ENCODE measurements at regions not wholly inside any gene's neighbourhood (a gene's known extent, or its start where the extent isn't known, plus 50 kb on each side); places are given as distances from the start of the nearest gene placed in this dataset.
"Not testable (repeated sequence)": the region's sequence is repeated elsewhere in the genome, so short reads cannot be mapped to it uniquely, and the experiment has no call there.

DNA sequence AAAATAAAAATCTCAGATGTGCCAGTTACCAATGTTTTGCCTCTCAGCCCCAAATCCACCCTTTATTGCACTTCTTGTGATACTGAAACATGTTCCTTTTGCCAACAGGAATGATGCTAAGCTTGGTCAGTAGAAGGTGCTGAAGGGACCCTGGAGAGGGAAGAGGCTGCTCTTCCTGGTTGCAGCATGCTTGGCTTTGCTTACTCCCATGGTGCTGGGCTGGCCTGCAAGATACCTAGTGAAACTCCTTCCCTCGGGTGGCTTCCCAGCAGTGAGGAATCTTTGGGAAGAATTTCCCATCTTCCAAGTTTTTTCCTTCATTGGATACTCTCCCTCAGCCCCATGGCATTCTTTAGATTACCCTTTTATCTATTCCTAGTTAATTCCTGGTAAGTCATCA lies 151.8 kb upstream of the TGFBR2 start:
- no peaks in the 10 kb centered on the region for H3K9me3 ChIP-seq (ENCODE audit: control insufficient read depth, insufficient read depth, low read depth, low read length)
- POLR2A ChIA-PET, result no interaction called here
- no peaks in the 10 kb centered on the region for H3K36me3 ChIP-seq (ENCODE audit: control insufficient read depth, insufficient read depth, low read length)
- in situ Hi-C loops (cut with HindIII; ENCODE audit: low pct_unique_long_range_greater_than_20kb, low sequenced_read_pairs) (no loop called here), intact Hi-C loops (cut with micrococcal nuclease; ENCODE audit: unreplicated experiment) (no loop called here)
- no peaks in the 10 kb centered on the region for H3K27me3 ChIP-seq (ENCODE audit: control insufficient read depth, insufficient read depth, low read length)
- no TSS peak for BruUV-seq (replicated peaks)
- no peak overlapping the region for H3K4me3 ChIP-seq (ENCODE audit: low read depth in 2 of 2, low read length in 2 of 2)
- ATAC-seq (no peak), DNase-seq (ENCODE audit: low read depth, low spot score) (no peak)
- CTCF ChIA-PET, result no interaction called here
- TF ChIP-seq SIN3A (IDR thresholded peaks at IDR 0.05; ENCODE audit: borderline replicate concordance, insufficient read depth, low read depth, low read length) (no peak), POLR2AphosphoS5 (IDR thresholded peaks at IDR 0.05; ENCODE audit: low read depth, low read length) (no peak), TCF7L2 (IDR thresholded peaks at IDR 0.05; ENCODE audit: low read depth, low read length) (no peak)
- TF ChIP-seq, protein P1, sequence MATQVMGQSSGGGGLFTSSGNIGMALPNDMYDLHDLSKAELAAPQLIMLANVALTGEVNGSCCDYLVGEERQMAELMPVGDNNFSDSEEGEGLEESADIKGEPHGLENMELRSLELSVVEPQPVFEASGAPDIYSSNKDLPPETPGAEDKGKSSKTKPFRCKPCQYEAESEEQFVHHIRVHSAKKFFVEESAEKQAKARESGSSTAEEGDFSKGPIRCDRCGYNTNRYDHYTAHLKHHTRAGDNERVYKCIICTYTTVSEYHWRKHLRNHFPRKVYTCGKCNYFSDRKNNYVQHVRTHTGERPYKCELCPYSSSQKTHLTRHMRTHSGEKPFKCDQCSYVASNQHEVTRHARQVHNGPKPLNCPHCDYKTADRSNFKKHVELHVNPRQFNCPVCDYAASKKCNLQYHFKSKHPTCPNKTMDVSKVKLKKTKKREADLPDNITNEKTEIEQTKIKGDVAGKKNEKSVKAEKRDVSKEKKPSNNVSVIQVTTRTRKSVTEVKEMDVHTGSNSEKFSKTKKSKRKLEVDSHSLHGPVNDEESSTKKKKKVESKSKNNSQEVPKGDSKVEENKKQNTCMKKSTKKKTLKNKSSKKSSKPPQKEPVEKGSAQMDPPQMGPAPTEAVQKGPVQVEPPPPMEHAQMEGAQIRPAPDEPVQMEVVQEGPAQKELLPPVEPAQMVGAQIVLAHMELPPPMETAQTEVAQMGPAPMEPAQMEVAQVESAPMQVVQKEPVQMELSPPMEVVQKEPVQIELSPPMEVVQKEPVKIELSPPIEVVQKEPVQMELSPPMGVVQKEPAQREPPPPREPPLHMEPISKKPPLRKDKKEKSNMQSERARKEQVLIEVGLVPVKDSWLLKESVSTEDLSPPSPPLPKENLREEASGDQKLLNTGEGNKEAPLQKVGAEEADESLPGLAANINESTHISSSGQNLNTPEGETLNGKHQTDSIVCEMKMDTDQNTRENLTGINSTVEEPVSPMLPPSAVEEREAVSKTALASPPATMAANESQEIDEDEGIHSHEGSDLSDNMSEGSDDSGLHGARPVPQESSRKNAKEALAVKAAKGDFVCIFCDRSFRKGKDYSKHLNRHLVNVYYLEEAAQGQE (IDR thresholded peaks at IDR 0.05; ENCODE audit: insufficient read depth in 1 of 2, low read depth in 2 of 2, low read length in 1 of 2), result no peak
- TF ChIP-seq, protein P2, sequence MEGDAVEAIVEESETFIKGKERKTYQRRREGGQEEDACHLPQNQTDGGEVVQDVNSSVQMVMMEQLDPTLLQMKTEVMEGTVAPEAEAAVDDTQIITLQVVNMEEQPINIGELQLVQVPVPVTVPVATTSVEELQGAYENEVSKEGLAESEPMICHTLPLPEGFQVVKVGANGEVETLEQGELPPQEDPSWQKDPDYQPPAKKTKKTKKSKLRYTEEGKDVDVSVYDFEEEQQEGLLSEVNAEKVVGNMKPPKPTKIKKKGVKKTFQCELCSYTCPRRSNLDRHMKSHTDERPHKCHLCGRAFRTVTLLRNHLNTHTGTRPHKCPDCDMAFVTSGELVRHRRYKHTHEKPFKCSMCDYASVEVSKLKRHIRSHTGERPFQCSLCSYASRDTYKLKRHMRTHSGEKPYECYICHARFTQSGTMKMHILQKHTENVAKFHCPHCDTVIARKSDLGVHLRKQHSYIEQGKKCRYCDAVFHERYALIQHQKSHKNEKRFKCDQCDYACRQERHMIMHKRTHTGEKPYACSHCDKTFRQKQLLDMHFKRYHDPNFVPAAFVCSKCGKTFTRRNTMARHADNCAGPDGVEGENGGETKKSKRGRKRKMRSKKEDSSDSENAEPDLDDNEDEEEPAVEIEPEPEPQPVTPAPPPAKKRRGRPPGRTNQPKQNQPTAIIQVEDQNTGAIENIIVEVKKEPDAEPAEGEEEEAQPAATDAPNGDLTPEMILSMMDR (IDR thresholded peaks at IDR 0.05), result no peak
- H3K27ac ChIP-seq (ENCODE audit: low read length), result no peak overlapping the region
- H3K4me1 ChIP-seq (ENCODE audit: control insufficient read depth, insufficient read depth, low read length), result no peaks in the 10 kb centered on the region

DNA sequence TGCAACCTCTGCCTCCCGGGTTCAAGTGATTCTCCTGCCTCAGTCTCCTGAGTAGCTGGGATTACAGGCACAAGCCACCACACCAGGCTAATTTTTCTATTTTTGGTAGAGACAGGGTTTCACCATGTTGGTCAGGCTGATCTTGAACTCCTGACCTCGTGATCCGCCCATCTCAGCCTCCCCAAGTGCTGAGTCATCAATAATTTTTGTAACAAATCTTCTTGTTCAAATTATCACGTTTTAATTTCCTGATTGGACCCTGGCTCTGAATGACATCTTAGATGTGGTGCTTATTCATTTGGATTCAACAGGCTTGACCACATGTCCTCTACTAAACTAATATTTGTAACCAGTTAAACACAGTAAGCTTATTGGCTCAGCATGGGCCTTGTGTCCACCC lies 151.3 kb upstream of the TGFBR2 start:
- BruUV-seq (replicated peaks); H3K4me1 ChIP-seq (ENCODE audit: control insufficient read depth, insufficient read depth, low read length); H3K27ac ChIP-seq (ENCODE audit: low read length); in situ Hi-C loops (cut with HindIII; ENCODE audit: low pct_unique_long_range_greater_than_20kb, low sequenced_read_pairs); ATAC-seq; H3K27me3 ChIP-seq (ENCODE audit: control insufficient read depth, insufficient read depth, low read length); CTCF ChIA-PET; H3K4me3 ChIP-seq (ENCODE audit: low read depth in 2 of 2, low read length in 2 of 2); H3K9me3 ChIP-seq (ENCODE audit: control insufficient read depth, insufficient read depth, low read depth, low read length); POLR2A ChIA-PET; DNase-seq (ENCODE audit: low read depth, low spot score); H3K36me3 ChIP-seq (ENCODE audit: control insufficient read depth, insufficient read depth, low read length); intact Hi-C loops (cut with micrococcal nuclease; ENCODE audit: unreplicated experiment): not testable (repeated sequence)

DNA sequence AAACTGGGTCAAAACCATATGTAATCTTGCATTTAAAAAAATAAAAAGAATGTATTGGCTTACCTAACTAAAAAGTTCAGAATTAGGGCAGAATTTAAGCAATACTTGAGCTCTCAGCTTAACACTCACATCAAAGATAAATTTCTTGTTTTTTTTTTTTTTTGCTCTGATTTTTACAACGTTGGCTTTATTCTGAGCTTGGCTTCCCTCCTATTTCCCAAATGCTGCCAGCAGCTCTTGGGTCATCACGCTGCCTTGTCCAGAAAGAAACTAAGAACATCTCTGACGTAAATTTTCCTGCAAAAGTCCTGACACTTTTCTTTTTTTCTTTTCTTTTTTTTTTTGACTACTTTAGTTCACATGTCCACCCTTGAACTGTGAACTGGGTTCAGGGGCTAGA lies 150.6 kb upstream of the TGFBR2 start:
- Histone ChIP-seq H3K4me1 (ENCODE audit: control insufficient read depth, insufficient read depth, low read length) (no peaks in the 10 kb centered on the region), H3K27me3 (ENCODE audit: control insufficient read depth, insufficient read depth, low read length) (no peaks in the 10 kb centered on the region), H3K27ac (ENCODE audit: low read length) (no peak overlapping the region), H3K36me3 (ENCODE audit: control insufficient read depth, insufficient read depth, low read length) (no peaks in the 10 kb centered on the region), H3K4me3 (ENCODE audit: low read depth in 2 of 2, low read length in 2 of 2) (no peak overlapping the region), H3K9me3 (ENCODE audit: control insufficient read depth, insufficient read depth, low read depth, low read length) (no peaks in the 10 kb centered on the region)
- ChIA-PET CTCF (no interaction called here), POLR2A (interaction anchor here (0.7 kb wide), 1 partner anchor 1623 kb away, joined by 5 read pairs; no protein-coding TSS in a partner anchor)
- DNase-seq (ENCODE audit: low read depth, low spot score) (no peak), ATAC-seq (no peak)
- no peak for TF ChIP-seq POLR2AphosphoS5 (IDR thresholded peaks at IDR 0.05; ENCODE audit: low read depth, low read length)
- no TSS peak for BruUV-seq (replicated peaks)
- intact Hi-C loops (cut with micrococcal nuclease; ENCODE audit: unreplicated experiment), result no loop called here
- in situ Hi-C loops (cut with HindIII; ENCODE audit: low pct_unique_long_range_greater_than_20kb, low sequenced_read_pairs), result no loop called here

All from Panc1 (cell line).